ENCODE measurements at regions not wholly inside any gene's neighbourhood (a gene's known extent, or its start where the extent isn't known, plus 50 kb on each side); places are given as distances from the start of the nearest gene placed in this dataset.

DNA sequence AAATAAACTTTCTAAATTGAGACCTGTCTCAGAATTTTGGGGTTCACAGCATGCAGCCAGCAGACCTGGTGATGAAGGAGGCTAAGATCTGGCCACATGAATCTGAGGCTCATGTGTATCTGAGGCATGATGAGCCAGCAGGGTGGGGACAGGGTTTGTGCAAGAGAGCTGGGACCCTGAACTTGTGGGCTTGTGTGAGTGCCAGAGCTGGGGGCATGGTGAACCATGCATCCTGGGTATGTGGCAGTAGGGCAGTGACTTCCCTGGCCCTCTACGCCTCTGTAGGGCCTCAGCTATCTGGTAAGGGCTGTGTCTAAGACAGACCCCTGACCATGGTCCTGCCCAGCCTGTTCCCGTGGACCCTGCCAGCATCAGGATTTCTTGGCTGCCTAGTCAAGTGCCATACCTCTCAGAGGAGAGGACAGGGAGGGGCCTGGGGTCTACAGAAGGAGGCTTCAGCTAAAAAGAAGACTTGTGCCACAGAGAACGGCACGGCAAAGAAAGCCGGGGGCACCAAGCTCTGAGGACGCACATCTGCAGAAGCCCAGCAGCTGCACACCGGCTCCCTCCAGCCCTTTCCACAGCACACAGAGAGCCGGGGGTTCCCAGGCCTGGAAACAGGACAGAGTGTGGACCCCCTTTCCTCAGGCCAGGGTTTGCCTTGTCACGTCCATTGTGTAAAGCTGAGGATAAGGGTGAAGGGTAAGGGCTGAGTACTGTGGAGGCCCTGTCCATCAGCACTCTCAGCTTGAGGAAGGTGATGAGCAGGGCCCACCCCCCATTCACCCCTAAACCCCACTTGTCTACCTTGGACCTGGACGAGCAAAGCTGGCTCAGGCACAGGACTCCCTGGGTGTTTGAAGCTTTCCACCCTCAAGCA is 130.1 kb downstream of the MRPL36 start:
- no peak for DNase-seq (ENCODE audit: extremely low read depth, low read depth)

DNA sequence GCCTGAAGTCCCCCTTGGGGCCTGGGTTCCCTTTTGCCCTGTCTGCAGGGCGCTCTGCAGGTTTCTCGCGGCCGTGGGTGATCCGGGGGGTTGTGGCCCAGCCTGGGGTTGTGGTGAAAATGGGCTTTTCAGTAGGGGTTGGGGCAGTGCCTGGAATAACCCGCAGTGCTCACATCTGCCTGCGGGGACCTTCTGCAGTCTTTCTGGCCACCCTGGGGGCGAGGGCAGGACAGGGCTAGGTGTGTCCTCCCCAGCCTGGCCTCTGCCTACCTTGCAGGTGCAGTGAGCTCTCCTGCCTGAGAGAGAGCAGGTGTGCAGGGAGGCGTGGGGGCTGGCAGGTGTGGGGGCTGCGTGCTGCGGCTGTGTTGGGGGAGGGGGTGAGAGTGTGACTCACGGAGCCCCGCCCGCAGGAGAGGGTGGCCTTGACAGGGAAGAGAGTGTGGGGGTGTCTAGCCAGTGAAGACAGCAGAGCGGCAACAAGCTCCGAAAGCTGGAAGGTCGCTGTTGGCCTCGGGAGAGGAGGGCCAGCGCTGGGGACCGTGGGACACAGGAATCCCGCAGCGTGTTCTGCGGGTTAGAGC is 131.4 kb downstream of the MRPL36 start:
- no peak for DNase-seq (ENCODE audit: extremely low read depth, low read depth)

DNA sequence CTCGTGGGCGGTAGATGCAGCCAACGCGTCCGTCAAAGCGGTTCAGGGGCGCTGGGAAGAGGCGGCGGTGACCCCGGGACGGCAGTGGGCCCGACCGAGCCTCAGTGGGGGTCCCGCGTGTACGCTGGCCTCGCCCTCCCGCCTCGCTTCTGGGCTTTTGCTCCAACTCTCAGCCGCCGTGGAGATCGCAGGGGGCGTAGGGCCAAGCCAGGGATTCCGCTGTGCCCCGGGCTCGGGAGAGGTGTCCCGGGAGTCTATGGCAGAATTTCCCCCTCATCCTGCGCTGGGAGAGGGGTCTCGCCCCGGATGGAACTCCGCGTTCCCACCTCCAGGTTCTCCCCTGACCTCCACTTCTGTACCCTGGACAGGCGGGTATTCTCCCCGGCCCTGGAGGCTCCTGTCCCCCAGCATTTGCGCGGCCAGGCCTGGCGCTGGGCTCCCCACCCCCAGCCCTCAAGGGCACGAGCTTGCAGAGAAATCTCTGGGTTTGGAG is 131.9 kb downstream of the MRPL36 start:
- no peak for DNase-seq (ENCODE audit: extremely low read depth, low read depth)

DNA sequence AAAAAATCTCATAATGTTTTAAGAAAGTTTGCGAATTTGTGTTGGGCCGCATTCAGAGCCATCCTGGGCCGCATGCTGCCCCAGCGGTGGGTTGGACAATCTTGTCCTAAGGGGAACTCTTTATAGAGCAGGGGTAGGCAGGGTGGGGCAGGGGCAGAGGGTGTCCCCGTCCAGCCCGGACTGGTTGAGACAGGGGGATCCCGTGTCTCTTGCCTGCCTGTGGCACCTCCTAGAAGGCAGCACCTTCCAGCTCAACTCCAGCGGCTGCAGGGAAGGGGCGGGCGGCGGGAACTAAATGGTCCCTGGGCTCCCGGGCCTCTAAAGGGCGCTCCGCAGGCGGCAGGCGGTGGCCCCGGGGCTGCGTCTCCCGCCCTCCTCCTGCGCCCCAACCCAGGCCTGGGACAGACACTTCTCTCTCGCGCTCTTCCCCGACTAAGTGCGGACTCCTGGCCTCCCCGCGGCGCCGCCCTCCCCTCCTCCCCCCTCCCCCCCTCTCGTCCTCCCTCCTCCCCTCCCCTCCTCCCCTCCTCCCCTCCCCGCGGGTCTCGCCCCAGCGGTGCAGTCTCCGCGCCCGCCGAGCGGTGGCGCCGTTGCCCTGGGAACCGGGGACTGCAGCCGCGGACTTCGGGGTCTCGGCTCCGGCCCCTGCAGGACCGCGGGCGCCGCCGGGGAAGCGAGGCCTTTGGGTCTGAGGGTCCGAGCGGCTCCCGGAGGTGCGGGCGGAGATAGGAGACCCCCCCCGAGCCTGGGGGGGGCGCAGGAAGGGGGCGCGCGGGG is 132.6 kb downstream of the MRPL36 start:
- DNase-seq (ENCODE audit: extremely low read depth, low read depth) = peak; percentile 26

DNA sequence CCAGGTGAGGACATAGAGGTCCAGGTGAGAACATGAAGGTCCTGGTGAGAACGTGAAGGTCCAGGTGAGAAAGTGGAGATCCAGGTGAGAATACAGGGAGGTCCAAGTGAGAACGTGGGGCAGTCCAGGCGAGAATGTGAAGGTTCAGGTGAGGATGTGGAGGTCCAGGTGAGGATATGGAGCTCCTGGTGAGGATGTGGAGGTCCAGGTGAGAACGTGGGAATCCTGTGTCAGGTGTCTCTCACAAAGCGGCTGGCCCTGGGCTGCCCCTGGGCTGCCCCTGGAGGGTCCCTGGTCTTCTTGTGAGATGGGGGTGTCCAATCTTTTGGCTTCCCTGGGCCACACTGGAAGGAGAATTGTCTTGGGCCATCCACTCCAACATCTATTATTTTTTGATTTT is 133.4 kb downstream of the MRPL36 start:
- DNase-seq (ENCODE audit: extremely low read depth, low read depth) = no peak

DNA sequence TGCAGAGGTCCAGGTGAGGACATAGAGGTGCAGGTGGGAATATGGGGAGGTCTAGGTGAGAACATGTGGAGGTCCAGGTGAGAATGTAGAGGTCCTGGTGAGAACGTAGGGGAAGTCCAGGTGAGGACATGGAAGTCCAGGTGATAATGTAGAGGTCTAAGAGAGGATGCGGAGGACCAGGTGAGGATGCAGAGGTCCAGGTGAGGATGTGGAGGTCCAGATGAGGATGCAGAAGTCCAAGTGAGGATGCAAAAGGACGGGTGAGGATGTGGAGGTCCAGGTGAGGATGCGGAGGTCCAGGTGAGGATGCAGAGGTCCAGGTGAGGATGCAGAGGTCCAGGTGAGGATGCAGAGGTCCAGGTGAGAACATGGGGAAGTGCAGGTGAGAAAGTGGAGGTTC is 133.8 kb downstream of the MRPL36 start:
- no peak for DNase-seq (ENCODE audit: extremely low read depth, low read depth)

DNA sequence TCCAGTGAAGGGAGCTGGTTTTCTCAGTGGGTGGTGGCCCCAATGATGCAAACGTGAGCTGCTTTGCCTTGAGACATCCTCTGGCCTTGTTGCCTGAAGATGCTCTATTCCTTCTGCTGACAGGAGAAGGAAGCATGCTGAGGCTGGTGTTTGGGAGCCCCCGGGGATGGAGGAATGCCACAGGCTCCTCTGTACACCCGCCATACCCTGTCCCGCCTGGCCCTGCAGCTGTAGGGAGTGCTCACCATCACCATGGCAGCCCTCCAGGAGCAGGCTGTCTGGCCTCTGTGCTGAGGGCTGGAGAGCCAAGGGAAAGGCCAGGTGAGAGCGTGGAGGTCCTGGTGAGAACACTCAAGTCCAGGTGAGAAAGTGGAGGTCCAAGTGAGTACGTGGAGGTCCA is 134.4 kb downstream of the MRPL36 start:
- no peak for DNase-seq (ENCODE audit: extremely low read depth, low read depth)

DNA sequence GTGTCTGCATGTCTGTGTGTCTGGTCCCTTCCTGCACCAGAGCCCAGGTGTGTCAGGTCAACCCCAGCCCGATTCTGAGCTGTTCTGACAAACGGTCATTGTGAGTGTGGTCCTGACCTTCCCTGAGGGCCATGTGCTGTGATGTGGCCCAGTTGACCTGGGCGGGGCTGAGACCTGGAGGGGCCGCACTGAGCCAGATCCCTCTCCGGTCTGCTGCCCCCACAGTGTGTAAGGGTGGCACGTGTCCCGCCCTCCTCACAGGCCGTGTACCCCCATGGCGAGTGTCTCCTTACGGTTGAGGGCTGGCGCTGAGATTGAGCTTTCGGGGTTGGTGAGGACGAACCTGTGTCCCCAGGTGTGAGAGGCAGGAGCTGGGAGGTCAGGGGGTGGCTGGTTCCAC is 136.5 kb downstream of the MRPL36 start:
- DNase-seq (ENCODE audit: extremely low read depth, low read depth) = no peak

DNA sequence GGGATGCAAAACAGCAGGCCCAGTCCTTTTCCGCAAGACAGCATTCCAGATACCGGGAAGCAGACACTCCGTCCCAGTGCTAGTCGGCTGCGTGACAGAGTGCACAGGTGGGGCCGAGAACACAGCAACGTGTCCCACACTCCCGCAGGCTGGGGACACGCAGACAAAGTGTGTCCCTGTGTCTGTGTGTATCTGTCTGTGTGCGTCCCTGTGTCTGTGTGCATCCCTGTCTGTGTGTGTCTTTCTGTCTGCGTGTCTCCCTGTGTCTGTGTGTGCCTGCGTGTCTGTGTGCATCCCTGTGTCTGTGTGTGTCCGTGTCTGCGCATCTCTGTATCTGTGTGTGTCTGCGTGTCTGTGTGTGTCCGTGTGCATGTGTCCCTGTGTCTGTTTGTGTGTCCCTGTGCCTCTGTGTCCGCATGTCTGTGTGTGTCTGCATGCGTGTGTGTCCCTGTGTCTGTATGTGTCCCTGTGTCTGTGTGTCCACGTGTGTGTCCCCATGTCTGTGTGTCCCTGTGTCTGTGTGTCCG is 137.0 kb downstream of the MRPL36 start:
- DNase-seq (ENCODE audit: extremely low read depth, low read depth) = no peak

DNA sequence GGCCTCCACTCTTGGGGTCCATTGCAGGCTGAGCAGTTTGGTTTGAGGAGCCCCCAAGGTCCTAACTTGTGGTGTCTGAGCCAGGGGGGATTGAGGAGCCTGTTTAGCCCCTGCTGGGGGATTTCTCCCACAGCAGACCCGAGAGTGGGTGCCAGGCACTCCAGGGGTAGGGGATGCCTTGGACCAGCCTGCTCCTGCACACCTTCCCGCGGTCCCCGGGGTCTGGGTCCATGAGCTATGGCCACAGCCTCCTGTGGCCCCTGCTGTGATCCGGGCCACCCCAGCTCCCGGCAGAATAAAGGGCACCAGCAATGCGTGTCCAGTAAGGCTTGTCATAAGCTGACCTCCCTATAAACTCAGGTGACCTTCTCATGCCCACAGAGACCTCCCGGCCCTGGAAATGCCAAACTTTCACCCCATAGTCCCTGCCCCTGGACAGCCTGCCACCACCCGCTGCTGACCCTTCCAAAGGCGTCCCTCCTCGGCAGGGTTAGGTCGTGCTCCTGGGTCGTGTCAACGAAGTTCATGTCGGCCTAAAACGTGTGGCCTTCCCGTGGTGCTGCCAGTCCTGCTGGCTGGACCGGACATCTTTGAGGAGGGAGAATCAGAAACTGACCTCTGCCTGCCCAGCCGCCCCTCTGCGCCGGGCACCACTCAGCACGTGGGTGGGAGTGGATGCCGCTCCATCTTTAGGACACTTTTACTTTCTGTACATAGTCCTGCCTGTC is 137.6 kb downstream of the MRPL36 start:
- DNase-seq (ENCODE audit: extremely low read depth, low read depth) = no peak

DNA sequence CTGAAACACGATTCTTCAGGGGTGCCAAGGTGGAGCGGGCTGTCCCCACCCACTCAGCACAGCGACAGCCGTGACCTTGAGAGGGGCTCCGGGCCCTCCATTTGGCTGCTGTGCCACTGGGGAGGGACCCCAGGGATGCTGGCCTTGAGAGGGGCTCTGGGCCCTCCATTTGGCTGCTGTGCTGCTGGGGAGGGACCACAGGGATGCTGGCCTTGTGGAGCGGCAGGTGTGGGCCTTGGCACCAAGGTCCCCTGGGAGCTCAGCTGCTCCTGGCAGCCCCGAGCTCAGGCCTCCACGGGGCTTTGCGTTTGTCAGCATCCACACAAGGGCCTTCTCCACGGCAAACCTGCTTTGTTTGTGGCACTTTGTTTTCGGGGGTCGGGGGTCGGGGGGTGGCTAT is 137.6 kb upstream of the LPCAT1 start:
- DNase-seq (ENCODE audit: extremely low read depth, low read depth) = no peak

DNA sequence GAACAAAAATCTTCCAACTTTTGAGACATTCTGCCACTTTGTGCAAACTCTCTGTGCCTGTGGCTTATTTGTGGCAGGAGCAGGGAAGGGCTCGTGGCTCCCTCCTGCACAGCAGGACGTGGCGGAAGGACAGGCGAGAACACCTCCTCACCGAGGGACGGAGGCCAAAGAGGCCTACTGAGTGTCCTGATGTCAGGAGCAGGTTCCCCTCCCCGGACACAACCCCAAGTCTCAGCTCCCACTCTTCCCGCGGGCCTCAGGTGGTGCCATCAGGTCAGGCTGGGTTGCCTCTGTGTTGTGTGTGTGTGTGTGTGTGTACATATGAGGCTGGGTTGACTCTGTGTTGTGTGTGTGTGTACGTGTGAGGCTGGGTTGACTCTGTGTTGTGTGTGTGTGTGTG is 136.8 kb upstream of the LPCAT1 start:
- DNase-seq (ENCODE audit: extremely low read depth, low read depth) = no peak

DNA sequence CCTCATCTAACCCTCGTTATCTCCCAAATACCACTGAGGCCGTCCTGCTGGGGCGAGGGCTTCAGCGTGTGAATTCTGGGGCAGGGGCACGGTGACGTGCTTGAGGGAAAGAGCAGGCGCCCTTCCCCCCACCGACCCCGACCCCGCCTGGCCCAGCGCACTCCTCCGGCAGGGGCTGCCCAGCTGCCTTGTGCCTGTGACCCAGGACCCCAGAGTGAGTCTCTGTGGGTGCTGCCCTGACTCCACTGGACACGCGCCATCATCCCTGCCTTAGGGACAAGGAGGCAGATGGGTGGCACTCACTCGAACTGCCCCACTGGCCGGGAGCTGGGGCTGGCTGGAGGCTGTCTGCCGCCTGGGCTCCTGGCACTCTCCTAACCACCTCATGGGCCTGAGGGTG is 136.2 kb upstream of the LPCAT1 start:
- DNase-seq (ENCODE audit: extremely low read depth, low read depth) = no peak

DNA sequence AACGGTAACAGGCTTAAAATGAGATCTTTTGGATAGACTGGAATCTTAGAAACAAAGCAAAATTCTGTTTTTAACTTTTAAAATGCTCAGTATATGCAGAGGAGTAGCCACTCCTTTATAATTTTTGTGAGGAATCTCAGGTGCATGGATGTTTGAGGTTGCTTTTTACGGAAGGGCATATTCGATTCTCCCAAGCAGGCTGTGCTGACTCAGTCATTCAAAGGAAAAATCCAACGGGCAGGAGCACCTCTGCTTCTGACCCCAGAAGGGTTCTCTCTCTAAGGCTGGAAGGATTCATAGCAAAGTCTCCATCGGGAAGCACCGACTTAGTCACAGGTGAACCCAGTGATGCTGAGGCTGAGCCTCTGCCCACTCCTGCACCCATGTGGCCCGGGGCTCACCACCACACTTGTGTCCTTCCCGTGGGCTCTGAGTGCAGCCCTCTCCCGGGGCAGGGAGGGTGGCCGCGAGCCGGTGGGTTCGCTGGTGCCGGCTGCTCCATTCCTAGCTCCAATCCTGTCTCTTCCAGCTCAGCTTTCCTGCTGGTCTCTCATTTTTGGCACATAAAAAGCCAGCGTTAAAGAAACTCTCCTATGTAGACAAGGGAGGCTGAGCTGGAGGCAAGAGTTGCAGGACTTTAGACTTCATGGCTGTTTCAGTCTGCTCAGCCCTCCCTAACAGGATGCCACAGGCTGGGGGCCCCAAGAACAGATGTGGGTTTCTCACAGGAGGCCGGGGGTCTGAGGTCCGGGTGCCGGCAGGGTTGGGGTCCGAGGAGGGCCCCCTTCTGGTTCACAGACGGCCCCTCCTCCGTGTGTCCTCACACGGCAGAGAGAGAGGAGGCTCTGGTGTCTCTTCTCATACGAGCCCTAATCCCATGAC is 135.6 kb upstream of the LPCAT1 start:
- DNase-seq (ENCODE audit: extremely low read depth, low read depth) = no peak

DNA sequence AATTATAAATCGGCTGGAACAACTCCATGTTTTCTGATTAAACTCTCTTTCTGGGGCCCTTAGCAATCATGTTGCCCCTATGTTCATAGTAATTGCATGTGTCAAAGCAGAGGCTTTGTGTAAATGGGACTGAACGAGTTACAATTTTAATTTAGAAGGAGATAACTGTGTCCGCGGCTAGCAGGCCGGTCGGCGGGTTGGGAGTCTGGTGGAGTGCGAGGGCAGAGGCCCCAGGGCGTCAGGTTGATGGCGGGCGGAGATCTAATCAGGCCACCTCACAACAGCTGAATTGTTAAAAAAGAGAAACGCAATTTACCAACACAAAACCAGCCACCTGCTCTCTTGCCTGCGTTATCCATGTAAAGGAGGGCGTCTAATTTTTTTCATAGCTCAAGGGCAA is 134.9 kb upstream of the LPCAT1 start:
- no peak for DNase-seq (ENCODE audit: extremely low read depth, low read depth)

DNA sequence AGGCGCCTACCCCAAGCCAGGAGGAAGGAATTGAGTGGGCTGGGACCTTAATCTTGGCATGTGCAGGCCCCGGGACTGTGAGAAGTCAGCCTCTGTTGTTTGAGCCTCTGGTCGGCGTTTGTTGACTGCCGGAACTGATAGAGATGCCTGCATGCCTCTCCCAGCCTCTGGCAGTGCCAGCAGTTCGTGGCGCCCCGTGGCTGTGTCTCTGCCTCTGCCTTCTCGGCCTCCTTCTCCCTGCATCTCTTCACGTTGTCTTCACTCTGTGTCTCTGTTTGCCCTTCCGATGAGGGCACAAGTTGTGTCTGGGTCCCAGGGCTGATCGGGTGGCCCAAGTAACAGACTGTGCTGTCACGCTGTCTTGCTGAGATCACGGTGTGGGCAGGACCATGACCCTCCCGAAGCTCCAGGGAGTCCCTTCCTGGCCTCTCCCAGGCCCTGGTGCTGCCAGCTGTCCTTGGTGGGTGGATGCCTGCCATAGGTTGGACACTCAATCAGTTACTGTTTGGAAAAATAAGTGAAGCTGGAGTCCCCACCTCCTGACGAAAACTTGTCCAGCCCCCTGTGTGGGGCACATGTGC is 133.5 kb upstream of the LPCAT1 start:
- no peak for DNase-seq (ENCODE audit: extremely low read depth, low read depth)

DNA sequence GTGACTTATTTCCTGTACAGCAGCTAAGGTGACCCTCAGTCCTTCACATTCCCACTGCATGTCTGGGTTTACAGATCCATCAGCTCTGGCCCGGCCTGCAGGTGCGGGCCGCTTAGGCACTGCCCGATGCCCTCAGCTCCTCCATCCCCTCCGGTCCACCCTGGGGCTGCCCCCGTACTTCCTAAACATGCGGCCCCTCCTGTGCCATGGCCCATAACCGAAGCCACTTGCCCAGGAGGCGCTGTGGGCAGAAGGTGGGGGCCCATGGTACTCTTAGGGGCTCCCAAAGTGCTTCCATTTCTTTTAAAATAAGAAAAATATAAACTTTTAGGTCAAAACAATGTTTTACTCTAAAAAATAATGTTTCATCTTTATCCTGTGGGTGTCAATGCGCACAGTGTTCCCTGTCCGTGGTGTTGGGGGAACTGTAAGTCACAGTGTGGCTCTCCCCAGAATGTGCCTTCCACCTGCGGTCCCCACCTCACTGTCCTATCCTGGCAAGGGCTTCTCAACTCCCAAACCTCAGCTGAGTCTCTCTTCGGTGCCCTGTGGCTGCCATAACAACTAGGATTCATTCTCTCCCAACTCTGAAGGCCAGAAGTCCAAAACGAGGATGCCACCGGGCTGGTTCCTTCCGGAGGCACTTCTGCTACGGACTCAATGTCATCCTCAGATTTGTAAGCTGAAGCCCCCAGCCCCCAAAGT is 132.7 kb upstream of the LPCAT1 start:
- no peak for DNase-seq (ENCODE audit: extremely low read depth, low read depth)

DNA sequence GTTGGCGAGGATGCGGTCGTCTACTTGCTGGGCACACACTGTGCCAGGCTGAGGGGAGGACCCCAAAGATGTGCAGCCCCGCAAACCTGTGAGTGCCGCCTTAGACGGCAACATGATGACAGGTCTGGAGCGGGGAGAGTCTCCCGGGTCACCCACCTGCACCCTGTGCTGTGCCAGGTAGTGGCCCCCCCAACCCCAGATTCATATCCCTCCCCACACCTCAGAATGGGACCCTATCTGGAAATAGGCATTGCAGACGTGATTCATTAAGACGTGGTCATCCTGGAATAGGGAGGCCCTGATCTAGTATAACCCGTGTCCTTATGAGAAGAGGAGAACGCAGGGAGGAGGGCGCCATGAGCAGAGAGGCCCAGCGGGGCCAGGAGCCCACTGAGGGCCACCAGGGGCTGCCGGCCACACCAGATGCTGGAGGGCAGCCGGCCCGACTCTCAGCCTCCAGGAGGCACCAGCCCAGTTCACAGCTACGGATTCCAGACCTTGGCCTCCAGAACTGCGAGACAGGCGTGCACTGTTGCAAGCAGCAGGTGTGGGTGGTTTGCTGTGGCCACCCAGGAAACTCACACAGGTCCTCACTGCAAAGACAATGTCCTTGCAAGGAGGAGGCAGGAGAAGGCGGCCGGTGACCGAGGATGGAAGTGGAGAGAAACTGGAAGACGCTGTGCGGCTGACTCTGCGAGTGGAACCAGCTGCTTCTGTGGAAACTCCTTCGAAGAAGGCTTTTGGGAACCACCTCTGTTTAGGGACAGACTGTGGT is 131.9 kb upstream of the LPCAT1 start:
- DNase-seq (ENCODE audit: extremely low read depth, low read depth) = no peak
